GM18508 (cell line): ENCODE measurements at regions not wholly inside any gene's neighbourhood (a gene's known extent, or its start where the extent isn't known, plus 50 kb on each side); places are given as distances from the start of the nearest gene placed in this dataset.

Experiments used
- ATAC-seq: cut with Tn5 transposase; IDR thresholded peaks from one replicate; pipeline ENCODE4 v1.9.1; 2021; ENCODE audit warnings: moderate number of reproducible peaks; ENCODE audit not compliant: insufficient read depth, unreplicated experiment

- ATAC-seq, result no peak
Measured at GRCh38 chr5:96015709-96016108, 54.1 kb upstream of the ELL2 start.

- ATAC-seq, result no peak
Measured at GRCh38 chr5:96014395-96014794, 52.7 kb upstream of the ELL2 start.

DNA sequence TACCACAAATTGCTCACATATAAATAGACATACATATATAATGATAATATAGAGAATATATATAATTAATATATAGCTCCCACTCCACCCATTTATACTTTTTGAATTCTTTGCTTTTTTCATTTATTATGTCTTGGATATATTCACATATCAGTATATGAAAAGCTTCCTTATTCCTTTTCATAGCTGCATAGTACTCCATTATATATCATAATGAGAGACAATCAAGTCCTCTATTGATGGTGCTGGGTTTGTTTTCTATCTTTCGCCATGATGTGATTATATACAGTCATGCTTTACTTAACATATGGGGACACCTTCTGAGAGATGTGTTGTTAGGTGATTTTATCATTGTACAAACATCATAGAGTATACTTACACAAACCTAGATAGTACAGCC is 51.6 kb upstream of the ELL2 start:
- ATAC-seq, result no peak

DNA sequence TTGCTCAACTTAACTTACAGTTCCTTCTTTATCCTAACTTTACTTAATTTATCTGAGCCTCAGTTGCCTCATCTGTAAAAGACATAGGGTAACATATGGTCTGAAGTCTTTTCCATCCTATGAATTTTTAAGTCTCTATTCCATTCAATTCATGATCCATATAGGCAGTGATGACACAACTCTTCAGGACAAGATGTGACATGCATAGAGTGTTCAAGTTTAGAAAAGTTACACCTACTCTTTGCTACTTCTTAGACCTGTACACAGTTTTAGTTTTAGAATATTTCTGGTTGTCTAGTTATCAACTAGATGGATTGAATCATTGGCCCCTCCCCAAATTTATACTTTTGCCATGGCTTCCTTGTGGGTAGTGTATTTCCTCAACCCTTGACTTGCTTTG is 50.7 kb upstream of the ELL2 start:
- no peak for ATAC-seq
